ENCODE measurements at regions not wholly inside any gene's neighbourhood (a gene's known extent, or its start where the extent isn't known, plus 50 kb on each side); places are given as distances from the start of the nearest gene placed in this dataset.

DNA sequence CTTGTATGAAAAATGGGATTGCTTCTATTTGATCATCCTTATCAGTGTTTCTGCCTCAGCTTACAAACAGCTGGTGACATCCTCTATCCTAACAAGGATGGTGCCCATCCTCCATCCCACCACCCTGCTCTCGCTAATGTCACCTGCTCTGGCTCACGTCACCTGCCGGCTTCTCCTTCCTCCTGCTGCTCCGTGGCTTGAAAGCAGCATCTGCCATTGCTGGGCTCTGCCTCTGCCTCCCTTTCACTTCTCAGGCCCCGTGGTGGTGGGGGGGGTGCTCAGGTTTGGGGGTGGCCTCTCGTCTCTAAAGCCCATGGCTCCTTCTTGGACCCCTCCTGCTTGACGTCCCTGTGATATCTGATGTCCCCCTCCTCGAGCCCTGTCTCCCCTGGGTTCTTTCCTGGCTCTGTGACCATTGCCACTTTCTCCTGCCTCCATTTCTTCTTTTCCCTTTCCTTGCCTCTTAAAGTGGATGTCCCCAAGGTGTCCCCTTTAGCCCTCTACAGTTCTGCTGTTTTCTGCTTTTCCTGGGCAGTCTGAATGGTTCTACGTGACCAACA lies 135.5 kb upstream of the ERRFI1 start:
- no peak overlapping the region for H3K27ac Mint-ChIP-seq (ENCODE audit: unreplicated experiment)
- DNase-seq (ENCODE audit: low spot score), result no peak
- H3K9me3 Mint-ChIP-seq (ENCODE audit: unreplicated experiment), result no peaks in the 10 kb centered on the region
- no peak overlapping the region for H3K4me3 Mint-ChIP-seq (ENCODE audit: unreplicated experiment)
- no peaks in the 10 kb centered on the region for H3K4me1 Mint-ChIP-seq (ENCODE audit: unreplicated experiment)
- no peaks in the 10 kb centered on the region for H3K36me3 Mint-ChIP-seq (ENCODE audit: low read depth, unreplicated experiment)
- peaks cover 2% of the 10 kb centered on the region for H3K27me3 Mint-ChIP-seq (ENCODE audit: unreplicated experiment)
- TF ChIP-seq, protein P1, sequence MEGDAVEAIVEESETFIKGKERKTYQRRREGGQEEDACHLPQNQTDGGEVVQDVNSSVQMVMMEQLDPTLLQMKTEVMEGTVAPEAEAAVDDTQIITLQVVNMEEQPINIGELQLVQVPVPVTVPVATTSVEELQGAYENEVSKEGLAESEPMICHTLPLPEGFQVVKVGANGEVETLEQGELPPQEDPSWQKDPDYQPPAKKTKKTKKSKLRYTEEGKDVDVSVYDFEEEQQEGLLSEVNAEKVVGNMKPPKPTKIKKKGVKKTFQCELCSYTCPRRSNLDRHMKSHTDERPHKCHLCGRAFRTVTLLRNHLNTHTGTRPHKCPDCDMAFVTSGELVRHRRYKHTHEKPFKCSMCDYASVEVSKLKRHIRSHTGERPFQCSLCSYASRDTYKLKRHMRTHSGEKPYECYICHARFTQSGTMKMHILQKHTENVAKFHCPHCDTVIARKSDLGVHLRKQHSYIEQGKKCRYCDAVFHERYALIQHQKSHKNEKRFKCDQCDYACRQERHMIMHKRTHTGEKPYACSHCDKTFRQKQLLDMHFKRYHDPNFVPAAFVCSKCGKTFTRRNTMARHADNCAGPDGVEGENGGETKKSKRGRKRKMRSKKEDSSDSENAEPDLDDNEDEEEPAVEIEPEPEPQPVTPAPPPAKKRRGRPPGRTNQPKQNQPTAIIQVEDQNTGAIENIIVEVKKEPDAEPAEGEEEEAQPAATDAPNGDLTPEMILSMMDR (IDR thresholded peaks at IDR 0.05; ENCODE audit: unreplicated experiment), result no peak

DNA sequence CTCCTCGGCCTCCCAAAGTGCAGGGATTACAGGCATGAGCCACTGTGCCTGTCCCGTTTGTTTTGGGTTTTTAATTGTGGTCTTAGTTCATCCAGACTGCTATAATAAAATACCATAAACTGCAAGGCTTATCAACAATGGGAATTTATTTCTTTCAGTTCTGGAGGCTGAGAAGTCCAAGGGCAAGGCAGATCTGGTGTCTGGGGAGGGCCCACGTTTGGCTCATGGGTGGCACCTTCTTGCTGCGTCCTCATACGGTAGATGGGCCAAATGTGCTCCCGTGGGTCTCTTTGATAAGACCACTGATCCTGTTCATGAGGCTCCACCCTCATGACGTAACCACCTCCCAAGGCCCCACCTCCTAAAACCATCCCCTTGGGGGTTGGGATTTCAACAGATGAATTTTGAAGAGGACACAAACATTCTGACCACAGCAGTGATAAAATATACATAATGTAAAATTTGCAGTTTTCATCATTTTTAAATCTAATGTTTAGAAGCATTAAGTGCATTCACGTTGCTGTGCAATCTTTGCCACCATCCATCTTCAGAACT lies 133.4 kb upstream of the ERRFI1 start:
- TF ChIP-seq, protein P1 (IDR thresholded peaks at IDR 0.05; ENCODE audit: unreplicated experiment), result no peak
- Mint-ChIP-seq H3K36me3 (ENCODE audit: low read depth, unreplicated experiment) (no peaks in the 10 kb centered on the region), H3K9me3 (ENCODE audit: unreplicated experiment) (no peaks in the 10 kb centered on the region), H3K27me3 (ENCODE audit: unreplicated experiment) (peaks cover 6% of the 10 kb centered on the region), H3K4me3 (ENCODE audit: unreplicated experiment) (no peak overlapping the region), H3K4me1 (ENCODE audit: unreplicated experiment) (peaks cover 3% of the 10 kb centered on the region), H3K27ac (ENCODE audit: unreplicated experiment) (no peak overlapping the region)
- no peak for DNase-seq (ENCODE audit: low spot score)

DNA sequence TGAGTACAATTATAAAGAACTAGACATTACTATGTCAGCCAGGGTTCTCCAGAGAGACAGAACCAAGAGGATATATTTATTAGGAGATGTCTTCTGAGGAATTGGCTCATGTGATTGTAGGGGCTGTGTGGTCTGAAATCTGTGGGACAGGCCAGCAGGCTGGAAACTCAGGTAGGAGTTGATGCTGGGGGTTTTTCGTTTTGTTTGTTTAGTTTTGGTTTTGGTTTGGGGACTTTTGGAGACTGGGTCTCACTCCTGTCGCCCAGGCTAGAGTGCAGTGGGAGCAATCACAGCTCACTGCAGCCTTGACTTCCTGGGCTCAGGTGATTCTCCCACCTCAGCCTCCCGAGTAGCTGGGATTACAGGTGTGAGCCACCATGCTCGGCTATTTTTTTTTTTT lies 132.9 kb upstream of the ERRFI1 start:
- no peak for DNase-seq (ENCODE audit: low spot score)
- Mint-ChIP-seq H3K4me3 (ENCODE audit: unreplicated experiment) (no peak overlapping the region), H3K27me3 (ENCODE audit: unreplicated experiment) (peaks cover 6% of the 10 kb centered on the region), H3K27ac (ENCODE audit: unreplicated experiment) (no peak overlapping the region), H3K9me3 (ENCODE audit: unreplicated experiment) (no peaks in the 10 kb centered on the region), H3K4me1 (ENCODE audit: unreplicated experiment) (peaks cover 3% of the 10 kb centered on the region), H3K36me3 (ENCODE audit: low read depth, unreplicated experiment) (no peaks in the 10 kb centered on the region)
- TF ChIP-seq, protein P1 (IDR thresholded peaks at IDR 0.05; ENCODE audit: unreplicated experiment), result no peak

DNA sequence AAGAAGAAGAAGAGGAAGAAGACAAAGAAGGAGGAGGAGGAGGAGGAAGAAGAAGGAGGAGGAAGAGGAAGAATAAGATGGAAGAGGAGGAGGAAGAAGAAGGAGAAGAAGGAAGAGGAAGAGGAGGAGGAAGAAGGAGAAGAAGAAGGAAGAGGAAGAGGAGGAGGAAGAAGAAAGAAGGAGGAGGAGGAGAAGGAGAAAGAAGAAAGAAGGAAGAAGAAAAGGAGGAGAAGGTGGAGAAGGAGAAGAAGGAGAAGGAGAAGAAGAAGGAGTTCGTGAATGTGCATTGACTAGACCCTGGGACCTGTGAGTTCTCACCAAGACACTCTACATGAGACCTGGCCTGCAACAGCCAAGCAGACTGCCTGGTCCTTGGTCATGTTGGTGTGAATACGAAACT lies 131.7 kb upstream of the ERRFI1 start:
- no peak for DNase-seq (ENCODE audit: low spot score)
- Mint-ChIP-seq H3K27me3 (ENCODE audit: unreplicated experiment) (peaks cover 6% of the 10 kb centered on the region), H3K4me3 (ENCODE audit: unreplicated experiment) (no peak overlapping the region), H3K36me3 (ENCODE audit: low read depth, unreplicated experiment) (no peaks in the 10 kb centered on the region), H3K4me1 (ENCODE audit: unreplicated experiment) (peaks cover 3% of the 10 kb centered on the region), H3K9me3 (ENCODE audit: unreplicated experiment) (no peaks in the 10 kb centered on the region), H3K27ac (ENCODE audit: unreplicated experiment) (no peak overlapping the region)
- TF ChIP-seq, protein P1 (IDR thresholded peaks at IDR 0.05; ENCODE audit: unreplicated experiment), result no peak

- TF ChIP-seq, protein P1 (IDR thresholded peaks at IDR 0.05; ENCODE audit: unreplicated experiment), result no peak
- no peak overlapping the region for H3K27ac Mint-ChIP-seq (ENCODE audit: unreplicated experiment)
- H3K4me1 Mint-ChIP-seq (ENCODE audit: unreplicated experiment), result peaks cover 3% of the 10 kb centered on the region
- no peaks in the 10 kb centered on the region for H3K9me3 Mint-ChIP-seq (ENCODE audit: unreplicated experiment)
- H3K27me3 Mint-ChIP-seq (ENCODE audit: unreplicated experiment), result peaks cover 4% of the 10 kb centered on the region
- no peaks in the 10 kb centered on the region for H3K36me3 Mint-ChIP-seq (ENCODE audit: low read depth, unreplicated experiment)
- H3K4me3 Mint-ChIP-seq (ENCODE audit: unreplicated experiment), result no peak overlapping the region
- DNase-seq (ENCODE audit: low spot score), result no peak
Measured at GRCh38 chr1:8155528-8156186, 129.5 kb upstream of the ERRFI1 start.

All from endothelial cell (in vitro differentiated cells).